ENCODE measurements at regions not wholly inside any gene's neighbourhood (a gene's known extent, or its start where the extent isn't known, plus 50 kb on each side); places are given as distances from the start of the nearest gene placed in this dataset.

- Histone ChIP-seq H3K27me3 (ENCODE audit: insufficient read depth, low read length) (no peaks in the 10 kb centered on the region), H3K4me3 (ENCODE audit: low read depth, low read length) (no peak overlapping the region), H3K27ac (ENCODE audit: low read depth, low read length) (no peak overlapping the region), H2AFZ (ENCODE audit: low read length, unreplicated experiment) (no peak overlapping the region), H3K79me2 (ENCODE audit: control insufficient read depth, insufficient read depth, low read length, unreplicated experiment) (no peaks in the 10 kb centered on the region), H3K36me3 (ENCODE audit: insufficient read depth, low read length) (no peaks in the 10 kb centered on the region), H3K4me1 (ENCODE audit: control insufficient read depth, insufficient read depth, low read length, unreplicated experiment) (no peaks in the 10 kb centered on the region)
Measured at GRCh38 chr15:31828594-31828993, 201.7 kb upstream of the CHRNA7 start.

GRCh38 chr15:31830591-31830990 is 199.7 kb upstream of the CHRNA7 start:
- no peaks in the 10 kb centered on the region for H3K4me1 ChIP-seq (ENCODE audit: control insufficient read depth, insufficient read depth, low read length, unreplicated experiment)
- no peaks in the 10 kb centered on the region for H3K27me3 ChIP-seq (ENCODE audit: insufficient read depth, low read length)
- no peak overlapping the region for H3K4me3 ChIP-seq (ENCODE audit: low read depth, low read length)
- H2AFZ ChIP-seq (ENCODE audit: low read length, unreplicated experiment): no peak overlapping the region
- no peaks in the 10 kb centered on the region for H3K79me2 ChIP-seq (ENCODE audit: control insufficient read depth, insufficient read depth, low read length, unreplicated experiment)
- no peak overlapping the region for H3K27ac ChIP-seq (ENCODE audit: low read depth, low read length)
- H3K36me3 ChIP-seq (ENCODE audit: insufficient read depth, low read length): no peaks in the 10 kb centered on the region

- H3K4me3 ChIP-seq (ENCODE audit: low read depth, low read length): no peak overlapping the region
- no peaks in the 10 kb centered on the region for H3K4me1 ChIP-seq (ENCODE audit: control insufficient read depth, insufficient read depth, low read length, unreplicated experiment)
- no peaks in the 10 kb centered on the region for H3K36me3 ChIP-seq (ENCODE audit: insufficient read depth, low read length)
- H2AFZ ChIP-seq (ENCODE audit: low read length, unreplicated experiment): no peak overlapping the region
- no peaks in the 10 kb centered on the region for H3K27me3 ChIP-seq (ENCODE audit: insufficient read depth, low read length)
- H3K79me2 ChIP-seq (ENCODE audit: control insufficient read depth, insufficient read depth, low read length, unreplicated experiment): no peaks in the 10 kb centered on the region
- H3K27ac ChIP-seq (ENCODE audit: low read depth, low read length): no peak overlapping the region
Measured at GRCh38 chr15:31831596-31831995, 198.7 kb upstream of the CHRNA7 start.

DNA sequence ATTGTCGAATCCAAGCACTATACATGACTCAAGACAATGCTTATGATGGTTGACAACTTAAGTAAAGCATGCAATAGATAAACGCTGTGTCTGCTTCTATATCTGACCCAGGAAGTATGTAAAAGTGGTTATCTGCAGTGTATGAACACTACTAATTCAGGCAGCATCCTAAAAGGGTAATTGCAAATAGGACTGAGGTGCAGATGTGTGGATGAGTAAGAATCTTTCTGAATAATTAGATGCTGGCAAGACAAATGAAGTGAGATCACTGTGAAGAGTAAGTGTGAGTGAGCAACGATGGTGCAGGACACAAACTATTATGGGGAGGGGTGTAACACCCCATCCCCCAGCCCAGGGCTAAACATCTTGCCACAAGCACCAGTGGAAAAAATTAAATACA is 195.7 kb upstream of the CHRNA7 start:
- Histone ChIP-seq H3K79me2 (ENCODE audit: control insufficient read depth, insufficient read depth, low read length, unreplicated experiment) (no peaks in the 10 kb centered on the region), H3K36me3 (ENCODE audit: insufficient read depth, low read length) (no peaks in the 10 kb centered on the region), H3K27ac (ENCODE audit: low read depth, low read length) (no peak overlapping the region), H2AFZ (ENCODE audit: low read length, unreplicated experiment) (no peak overlapping the region), H3K4me1 (ENCODE audit: control insufficient read depth, insufficient read depth, low read length, unreplicated experiment) (no peaks in the 10 kb centered on the region), H3K27me3 (ENCODE audit: insufficient read depth, low read length) (no peaks in the 10 kb centered on the region), H3K4me3 (ENCODE audit: low read depth, low read length) (no peak overlapping the region)

- H3K4me3 ChIP-seq (ENCODE audit: low read depth, low read length): no peak overlapping the region
- no peaks in the 10 kb centered on the region for H3K4me1 ChIP-seq (ENCODE audit: control insufficient read depth, insufficient read depth, low read length, unreplicated experiment)
- H2AFZ ChIP-seq (ENCODE audit: low read length, unreplicated experiment): no peak overlapping the region
- H3K27me3 ChIP-seq (ENCODE audit: insufficient read depth, low read length): no peaks in the 10 kb centered on the region
- H3K27ac ChIP-seq (ENCODE audit: low read depth, low read length): no peak overlapping the region
- H3K36me3 ChIP-seq (ENCODE audit: insufficient read depth, low read length): no peaks in the 10 kb centered on the region
- no peaks in the 10 kb centered on the region for H3K79me2 ChIP-seq (ENCODE audit: control insufficient read depth, insufficient read depth, low read length, unreplicated experiment)
Measured at GRCh38 chr15:31839388-31839787, 190.9 kb upstream of the CHRNA7 start.

GRCh38 chr15:31840849-31841476 is 189.4 kb upstream of the CHRNA7 start:
- H3K27me3 ChIP-seq (ENCODE audit: insufficient read depth, low read length): no peaks in the 10 kb centered on the region
- no peaks in the 10 kb centered on the region for H3K79me2 ChIP-seq (ENCODE audit: control insufficient read depth, insufficient read depth, low read length, unreplicated experiment)
- no peak overlapping the region for H3K27ac ChIP-seq (ENCODE audit: low read depth, low read length)
- no peak overlapping the region for H3K4me3 ChIP-seq (ENCODE audit: low read depth, low read length)
- no peaks in the 10 kb centered on the region for H3K36me3 ChIP-seq (ENCODE audit: insufficient read depth, low read length)
- no peak overlapping the region for H2AFZ ChIP-seq (ENCODE audit: low read length, unreplicated experiment)
- H3K4me1 ChIP-seq (ENCODE audit: control insufficient read depth, insufficient read depth, low read length, unreplicated experiment): no peaks in the 10 kb centered on the region

DNA sequence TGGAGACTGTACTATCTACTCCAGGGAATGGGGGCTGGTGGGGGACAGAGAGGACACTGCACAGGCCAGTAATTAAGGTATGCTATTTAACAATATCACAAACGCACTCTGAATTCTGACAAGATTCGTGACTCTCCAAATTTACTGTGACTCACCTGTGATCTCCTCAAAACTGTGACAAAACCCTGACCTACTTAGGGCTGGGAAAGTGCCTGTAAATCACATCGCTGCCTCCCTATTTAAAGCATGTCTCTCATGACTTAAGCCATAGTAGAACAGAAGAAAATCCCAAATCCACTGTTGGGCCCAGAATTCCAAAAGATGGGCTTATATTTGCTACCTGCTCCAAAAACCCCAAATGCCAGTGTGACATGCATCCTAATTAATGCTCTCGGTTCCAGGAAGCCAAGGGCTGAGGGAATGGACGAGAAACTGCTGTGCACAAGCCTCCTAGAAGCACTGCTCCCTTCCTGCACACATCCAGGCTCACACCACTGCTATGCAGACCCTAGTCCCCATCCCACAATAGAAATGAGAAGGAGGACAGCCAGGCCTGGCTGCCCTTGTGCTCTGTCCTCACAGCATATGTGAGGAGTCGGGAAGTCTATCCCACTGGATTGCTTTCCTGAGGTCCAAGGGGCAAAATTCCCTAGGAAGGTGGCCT is 187.7 kb upstream of the CHRNA7 start:
- Histone ChIP-seq H3K4me3 (ENCODE audit: low read depth, low read length) (no peak overlapping the region), H3K36me3 (ENCODE audit: insufficient read depth, low read length) (no peaks in the 10 kb centered on the region)

DNA sequence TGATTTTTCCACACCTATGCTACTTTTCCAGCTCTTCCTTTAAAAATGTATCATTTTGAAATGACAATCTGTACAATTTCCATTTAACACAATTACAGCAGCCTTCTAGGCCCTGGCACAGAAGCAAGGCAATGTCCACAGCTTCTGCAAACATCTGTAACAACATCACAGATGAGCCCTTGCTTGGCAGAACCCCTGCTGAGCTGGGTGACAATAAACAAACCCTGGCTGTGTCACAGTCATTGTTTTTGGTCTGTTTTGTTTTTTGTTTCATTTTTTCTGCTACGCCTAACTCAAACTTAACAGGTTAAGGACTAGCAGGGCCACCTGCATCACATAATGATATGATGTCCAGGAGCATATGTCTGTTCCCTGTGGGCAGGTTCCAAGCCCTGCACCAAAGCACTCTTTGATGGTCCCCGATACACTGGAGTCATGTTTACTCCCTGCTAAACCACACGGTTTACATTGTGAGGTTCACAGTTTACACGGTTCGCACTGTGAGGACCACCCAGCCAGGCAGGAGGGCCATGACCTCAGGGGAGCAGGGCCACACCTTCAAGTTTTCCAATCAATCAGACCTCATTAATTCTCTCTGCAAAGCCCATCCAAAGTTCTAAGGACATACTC is 186.8 kb upstream of the CHRNA7 start:
- no peaks in the 10 kb centered on the region for H3K27me3 ChIP-seq (ENCODE audit: insufficient read depth, low read length)
- H2AFZ ChIP-seq (ENCODE audit: low read length, unreplicated experiment): no peak overlapping the region
- no peaks in the 10 kb centered on the region for H3K79me2 ChIP-seq (ENCODE audit: control insufficient read depth, insufficient read depth, low read length, unreplicated experiment)
- H3K4me1 ChIP-seq (ENCODE audit: control insufficient read depth, insufficient read depth, low read length, unreplicated experiment): no peaks in the 10 kb centered on the region
- no peaks in the 10 kb centered on the region for H3K36me3 ChIP-seq (ENCODE audit: insufficient read depth, low read length)
- H3K4me3 ChIP-seq (ENCODE audit: low read depth, low read length): no peak overlapping the region
- no peak overlapping the region for H3K27ac ChIP-seq (ENCODE audit: low read depth, low read length)

More for the DNA sequence above, 187.7 kb upstream of the CHRNA7 start:
- Histone ChIP-seq H2AFZ (ENCODE audit: low read length, unreplicated experiment) (no peak overlapping the region), H3K27ac (ENCODE audit: low read depth, low read length) (no peak overlapping the region), H3K27me3 (ENCODE audit: insufficient read depth, low read length) (no peaks in the 10 kb centered on the region), H3K79me2 (ENCODE audit: control insufficient read depth, insufficient read depth, low read length, unreplicated experiment) (no peaks in the 10 kb centered on the region), H3K4me1 (ENCODE audit: control insufficient read depth, insufficient read depth, low read length, unreplicated experiment) (no peaks in the 10 kb centered on the region)

GRCh38 chr15:31845791-31846190 is 184.5 kb upstream of the CHRNA7 start:
- H2AFZ ChIP-seq (ENCODE audit: low read length, unreplicated experiment): no peak overlapping the region
- no peaks in the 10 kb centered on the region for H3K36me3 ChIP-seq (ENCODE audit: insufficient read depth, low read length)
- no peaks in the 10 kb centered on the region for H3K27me3 ChIP-seq (ENCODE audit: insufficient read depth, low read length)
- H3K4me1 ChIP-seq (ENCODE audit: control insufficient read depth, insufficient read depth, low read length, unreplicated experiment): no peaks in the 10 kb centered on the region
- no peaks in the 10 kb centered on the region for H3K79me2 ChIP-seq (ENCODE audit: control insufficient read depth, insufficient read depth, low read length, unreplicated experiment)
- no peak overlapping the region for H3K27ac ChIP-seq (ENCODE audit: low read depth, low read length)
- H3K4me3 ChIP-seq (ENCODE audit: low read depth, low read length): no peak overlapping the region

DNA sequence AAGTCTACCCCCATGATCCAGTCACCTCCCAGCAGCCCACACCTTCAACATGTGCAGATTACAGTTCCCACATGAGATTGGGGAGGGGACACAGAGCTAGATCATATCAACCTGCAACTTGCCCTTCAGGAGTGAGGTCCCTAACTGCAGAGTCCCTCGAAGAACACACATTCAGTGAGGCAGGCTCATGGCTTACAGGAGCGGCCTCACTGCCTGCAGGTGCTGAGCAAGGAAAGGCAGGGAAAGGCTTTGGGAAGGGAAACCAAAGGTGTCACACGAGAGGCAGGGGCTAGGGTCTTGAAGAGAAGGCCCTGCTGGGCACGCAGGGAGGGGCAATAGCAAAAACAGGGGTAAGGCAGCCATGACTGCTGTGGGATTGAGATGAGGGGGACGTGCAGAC is 182.4 kb upstream of the CHRNA7 start:
- Histone ChIP-seq H3K27ac (ENCODE audit: low read depth, low read length) (no peak overlapping the region), H3K27me3 (ENCODE audit: insufficient read depth, low read length) (no peaks in the 10 kb centered on the region), H2AFZ (ENCODE audit: low read length, unreplicated experiment) (no peak overlapping the region)

DNA sequence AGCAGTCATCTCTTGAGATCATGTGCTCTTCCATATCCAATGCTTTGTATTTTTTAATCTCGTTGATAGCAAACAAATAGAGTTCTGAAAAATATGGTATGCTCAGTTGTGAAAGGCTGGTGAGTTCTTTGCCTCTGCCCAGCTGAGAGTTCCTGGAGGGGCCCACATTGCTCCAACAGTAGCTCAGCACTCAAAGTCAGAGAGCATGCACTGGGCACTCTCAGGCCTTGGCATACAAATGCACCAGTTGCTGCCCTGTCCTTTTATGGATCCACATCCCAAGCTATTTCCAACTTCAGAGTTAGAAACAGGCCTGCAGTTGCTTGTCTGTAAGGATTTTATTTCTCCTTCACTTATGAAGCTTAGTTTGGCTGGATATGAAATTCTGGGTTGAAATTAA is 181.7 kb upstream of the CHRNA7 start:
- Histone ChIP-seq H3K36me3 (ENCODE audit: insufficient read depth, low read length) (no peaks in the 10 kb centered on the region), H3K79me2 (ENCODE audit: control insufficient read depth, insufficient read depth, low read length, unreplicated experiment) (no peaks in the 10 kb centered on the region), H3K27me3 (ENCODE audit: insufficient read depth, low read length) (no peaks in the 10 kb centered on the region), H3K4me1 (ENCODE audit: control insufficient read depth, insufficient read depth, low read length, unreplicated experiment) (no peaks in the 10 kb centered on the region), H3K27ac (ENCODE audit: low read depth, low read length) (no peak overlapping the region), H2AFZ (ENCODE audit: low read length, unreplicated experiment) (no peak overlapping the region), H3K4me3 (ENCODE audit: low read depth, low read length) (no peak overlapping the region)

More for the DNA sequence above, 182.4 kb upstream of the CHRNA7 start:
- Histone ChIP-seq H3K79me2 (ENCODE audit: control insufficient read depth, insufficient read depth, low read length, unreplicated experiment) (no peaks in the 10 kb centered on the region), H3K4me3 (ENCODE audit: low read depth, low read length) (no peak overlapping the region), H3K36me3 (ENCODE audit: insufficient read depth, low read length) (no peaks in the 10 kb centered on the region), H3K4me1 (ENCODE audit: control insufficient read depth, insufficient read depth, low read length, unreplicated experiment) (no peaks in the 10 kb centered on the region)
